HCT116 (cell line): ENCODE measurements at regions not wholly inside any gene's neighbourhood (a gene's known extent, or its start where the extent isn't known, plus 50 kb on each side); places are given as distances from the start of the nearest gene placed in this dataset.

Experiments used
- ATAC-seq: fragments of 200-7000 bp; cut with Tn5 transposase; 2 replicates; pipeline ENCODE4 v1.9.1; 2020; ENCODE audit warnings: mild to moderate bottlenecking, moderate library complexity
- BruUV-seq: library from RNA; stranded (reverse); fragments of 400-500 nt; replicated peaks from 2 replicates; lab custom pipeline; 2021; lab: Mats Ljungman, UMichigan
- CTCF ChIA-PET: fragments of 300-600 bp; sonication (Branson Sonifier 250); formaldehyde crosslinking; loops from one replicate; lab custom pipeline; 2021; ENCODE audit warnings: antibody characterized with exemption; lab: Charles Lee
- POLR2A ChIA-PET: fragments of 300-600, 350-600 bp; sonication (Branson Sonifier 250); formaldehyde crosslinking; loops from one replicate; lab custom pipeline; 2021; ENCODE audit warnings: antibody characterized with exemption; lab: Charles Lee
- RAD21 ChIA-PET, 2 experiments: fragments of 300-600 bp; sonication (Branson Sonifier 250); formaldehyde crosslinking; loops; one replicate each; lab custom pipeline; 2023; ENCODE audit warnings: low total read pairs in 2 of 2; ENCODE audit not compliant: uncharacterized antibody in 2 of 2, unreplicated experiment in 2 of 2, low non-redundant PET in 1 of 2; lab: Charles Lee
- DNase-seq: peaks from one replicate; pipeline ENCODE4 v3.0.0-alpha.2; 2010; ENCODE audit warnings: low read depth, low spot score
- H2AFZ ChIP-seq: fragments of 200-600 bp; shearing (Covaris generic), sonication (generic); 2 replicates; pipeline ENCODE4 v1.6.1; 2017; ENCODE audit warnings: low read depth, mixed run types, mixed read lengths, antibody characterized with exemption, low read length; ENCODE audit not compliant: poor library complexity, severe bottlenecking
- H3K27ac ChIP-seq: 2 replicates; pipeline ENCODE4 v1.5.1; 2012; ENCODE audit warnings: low read depth, low read length
- H3K27me3 ChIP-seq: fragments of 200-600 bp; sonication (generic); 2 replicates; pipeline ENCODE4 v1.6.1; 2016; ENCODE audit warnings: mixed run types, low read length, mixed read lengths; ENCODE audit not compliant: insufficient read depth
- H3K36me3 ChIP-seq, 2 experiments: fragments of 200-500 bp in 1 of 2; fragments of 200-600 bp in 1 of 2; sonication (Bioruptor generic) in 1 of 2; sonication (generic) in 1 of 2; 2 replicates each; pipeline versions ENCODE4 v1.5.1 to v1.6.1; 2014 to 2016; ENCODE audit warnings: low read length in 2 of 2, inconsistent platforms in 1 of 2, mixed read lengths in 1 of 2, mixed run types in 1 of 2; ENCODE audit not compliant: insufficient read depth in 2 of 2, control insufficient read depth in 1 of 2
- H3K4me1 ChIP-seq, 2 experiments: fragments of 200-600 bp in 1 of 2; sonication (generic) in 1 of 2; 2 replicates each; pipeline versions ENCODE4 v1.5.1 to v1.6.1; 2012 to 2017; ENCODE audit warnings: low read length in 2 of 2, inconsistent platforms in 1 of 2, mild to moderate bottlenecking in 1 of 2, mixed read lengths in 1 of 2, mixed run types in 1 of 2, moderate library complexity in 1 of 2; ENCODE audit not compliant: insufficient read depth in 2 of 2, control insufficient read depth in 1 of 2
- H3K4me2 ChIP-seq: fragments of 200-600 bp; sonication (generic); 2 replicates; pipeline ENCODE4 v1.6.1; 2017; ENCODE audit warnings: mixed run types, low read length, mixed read lengths
- H3K4me3 ChIP-seq, 2 experiments: fragments of 200-600 bp in 1 of 2; sonication (generic) in 1 of 2; replicated peaks in 1 of 2; 2 replicates each; pipeline ENCODE4 v1.5.1; 2011 to 2016; ENCODE audit warnings: low read length in 2 of 2, control low read depth in 1 of 2, low read depth in 1 of 2, mild to moderate bottlenecking in 1 of 2, mixed read lengths in 1 of 2, mixed run types in 1 of 2
- H3K79me2 ChIP-seq: fragments of 200-600 bp; sonication (generic); 2 replicates; pipeline ENCODE4 v1.6.1; 2017; ENCODE audit warnings: mild to moderate bottlenecking, mixed run types, low read length, moderate library complexity, mixed read lengths; ENCODE audit not compliant: insufficient read depth
- H3K9ac ChIP-seq: fragments of 200-600 bp; sonication (generic); 2 replicates; pipeline ENCODE4 v1.6.1; 2016; ENCODE audit warnings: low read length, mixed read lengths
- H3K9me2 ChIP-seq: fragments of 200-600 bp; sonication (generic), shearing (Covaris generic); 2 replicates; pipeline ENCODE4 v1.6.1; 2017; ENCODE audit warnings: mixed run types, mild to moderate bottlenecking, moderate library complexity; ENCODE audit not compliant: insufficient read depth
- H3K9me3 ChIP-seq, 2 experiments: fragments of 200-500 bp in 1 of 2; fragments of 200-600 bp in 1 of 2; sonication (Bioruptor generic) in 1 of 2; sonication (generic) in 1 of 2; 2 replicates each; pipeline ENCODE4 v1.6.1; 2014 to 2017; ENCODE audit warnings: low read length in 2 of 2, mixed read lengths in 2 of 2, inconsistent platforms in 1 of 2, low read depth in 1 of 2, mild to moderate bottlenecking in 1 of 2, mixed run types in 1 of 2, moderate library complexity in 1 of 2; ENCODE audit not compliant: control insufficient read depth in 1 of 2, insufficient read depth in 1 of 2
- H4K20me1 ChIP-seq: fragments of 200-600 bp; sonication (generic), shearing (Covaris generic); 2 replicates; pipeline ENCODE4 v1.6.1; 2017; ENCODE audit warnings: mixed run types, mild to moderate bottlenecking, moderate library complexity; ENCODE audit not compliant: insufficient read depth
- EGR1 ChIP-seq: IDR thresholded peaks from 2 replicates; pipeline ENCODE4 v1.6.1; 2012; ENCODE audit warnings: low read depth
- ELF1 ChIP-seq: IDR thresholded peaks from 2 replicates; pipeline ENCODE4 v1.6.1; 2012; ENCODE audit warnings: low read depth, borderline replicate concordance
- EZH2 ChIP-seq: fragments of 200-600 bp; sonication (generic); IDR thresholded peaks from 2 replicates; pipeline ENCODE4 v1.6.1; 2017; ENCODE audit warnings: antibody characterized with exemption, mixed run types
- JUND ChIP-seq: IDR thresholded peaks from 2 replicates; pipeline ENCODE4 v1.6.1; 2012
- MAX ChIP-seq: IDR thresholded peaks from 2 replicates; pipeline ENCODE4 v1.6.1; 2012
- POLR2A ChIP-seq: IDR thresholded peaks from 2 replicates; pipeline ENCODE4 v1.7.0; 2011; ENCODE audit warnings: borderline replicate concordance; ENCODE audit not compliant: insufficient read depth, insufficient read length; ENCODE audit errors: extremely low read depth
- RAD21 ChIP-seq: IDR thresholded peaks from 2 replicates; pipeline ENCODE4 v1.6.1; 2012; ENCODE audit warnings: low read depth, mild to moderate bottlenecking
- REST ChIP-seq: IDR thresholded peaks from 2 replicates; pipeline ENCODE4 v1.6.1; 2012; ENCODE audit warnings: low read depth
- SP1 ChIP-seq: IDR thresholded peaks from 2 replicates; pipeline ENCODE4 v1.6.1; 2012; ENCODE audit warnings: low read depth
- SRF ChIP-seq: IDR thresholded peaks from 2 replicates; pipeline ENCODE4 v1.6.1; 2012; ENCODE audit warnings: low read depth
- TCF7L2 ChIP-seq: IDR thresholded peaks from 2 replicates; pipeline ENCODE4 v1.7.0; 2011; ENCODE audit warnings: borderline replicate concordance, inconsistent platforms; ENCODE audit not compliant: insufficient read depth, insufficient read length; ENCODE audit errors: extremely low read depth
- YY1 ChIP-seq: IDR thresholded peaks from 2 replicates; pipeline ENCODE4 v1.6.1; 2011; ENCODE audit warnings: low read length, low read depth, moderate library complexity, mild to moderate bottlenecking; ENCODE audit not compliant: insufficient replicate concordance; ENCODE audit errors: extremely low read depth
- ZFX ChIP-seq: fragments of 450-650 bp; IDR thresholded peaks from 2 replicates; pipeline ENCODE4 v1.6.1; 2017
- ZNF274 ChIP-seq: fragments of 200-500 bp; sonication (Bioruptor generic); IDR thresholded peaks from 2 replicates; pipeline ENCODE4 v1.6.1; 2014; ENCODE audit warnings: mild to moderate bottlenecking, low read depth, low read length, inconsistent platforms
- intact Hi-C: fragments of 100-400 bp; cut with micrococcal nuclease; formaldehyde crosslinking; loops from 2 replicates; pipeline ENCODE4 v1.10.0; 2022
- TF ChIP-seq, protein P1 (sequence below): IDR thresholded peaks from 2 replicates; pipeline ENCODE4 v1.6.1; 2012

- no peak for TF ChIP-seq MAX
- TF ChIP-seq EGR1, result no peak
- TF ChIP-seq, all 23 proteins: peak for 0
Measured at GRCh38 chr1:88063605-88064004, 620.5 kb upstream of the PKN2 start (continued).

DNA sequence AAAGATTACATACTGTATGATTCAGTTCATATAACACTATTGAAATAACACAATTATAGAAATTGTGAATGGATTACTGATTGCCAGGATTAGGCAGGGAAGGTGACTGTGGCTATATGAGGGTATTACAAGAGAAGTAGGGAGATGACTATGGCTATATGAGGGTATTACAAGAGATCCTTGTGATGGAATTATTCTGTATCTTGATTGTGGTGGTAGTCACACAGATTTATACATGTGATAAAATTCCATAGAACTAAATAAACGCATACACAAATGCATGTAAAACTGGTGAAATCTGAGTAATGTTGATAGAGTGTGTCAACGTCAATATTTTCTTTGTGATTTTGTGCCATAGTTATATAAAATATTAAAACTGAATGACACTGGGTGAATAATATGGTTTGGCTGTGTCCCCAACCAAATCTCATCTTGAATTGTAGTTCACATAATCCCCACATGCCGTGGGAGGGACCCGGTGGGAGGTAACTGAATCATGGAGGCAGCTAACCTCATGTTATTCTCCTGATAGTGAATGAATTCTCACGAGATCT lies 615.6 kb upstream of the PKN2 start:
- ATAC-seq (no peak), DNase-seq (no peak)
- BruUV-seq, result no TSS peak
- intact Hi-C loops, result no loop called here
- Histone ChIP-seq H3K4me2 (no peak overlapping the region), H3K79me2 (no peaks in the 10 kb centered on the region), H3K36me3 (no peaks in the 10 kb centered on the region), H3K9me2 (no peaks in the 10 kb centered on the region), H3K9me3 (no peaks in the 10 kb centered on the region), H2AFZ (no peak overlapping the region), H3K9ac (no peak overlapping the region), H3K27me3 (no peaks in the 10 kb centered on the region), H3K4me3 (no peak overlapping the region), H3K4me1 (no peaks in the 10 kb centered on the region), H3K27ac (no peak overlapping the region), H4K20me1 (no peaks in the 10 kb centered on the region)
- TF ChIP-seq ZNF274 (no peak), EZH2 (no peak), ELF1 (no peak), ZFX (no peak), REST (no peak), SRF (no peak), POLR2A (no peak), EGR1 (no peak), YY1 (no peak), RAD21 (no peak), TCF7L2 (no peak), SP1 (no peak), JUND (no peak)
- TF ChIP-seq, protein P1, sequence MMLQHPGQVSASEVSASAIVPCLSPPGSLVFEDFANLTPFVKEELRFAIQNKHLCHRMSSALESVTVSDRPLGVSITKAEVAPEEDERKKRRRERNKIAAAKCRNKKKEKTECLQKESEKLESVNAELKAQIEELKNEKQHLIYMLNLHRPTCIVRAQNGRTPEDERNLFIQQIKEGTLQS, result no peak
- RAD21 ChIA-PET, result no interaction called here
- POLR2A ChIA-PET, result no interaction called here
- CTCF ChIA-PET, result no interaction called here
